NOMO-1 (cell line): ENCODE measurements at regions not wholly inside any gene's neighbourhood (a gene's known extent, or its start where the extent isn't known, plus 50 kb on each side); places are given as distances from the start of the nearest gene placed in this dataset.

Experiments
- DNase-seq, 2 experiments: peaks; one replicate each; lab custom pipeline; 2025; ENCODE audit not compliant: unreplicated experiment in 2 of 2; lab: John Stamatoyannopoulos, UW

- no peak for DNase-seq
Measured at GRCh38 chr11:128367573-128367972, 219.8 kb downstream of the ETS1 start.

- DNase-seq, result peak in 1 of 2 experiments; percentile 20
Measured at GRCh38 chr11:128365044-128365443, 222.3 kb downstream of the ETS1 start.

GRCh38 chr11:128361451-128362020, 225.8 kb downstream of the ETS1 start:
- no peak for DNase-seq

GRCh38 chr11:128359515-128359914, 227.8 kb downstream of the ETS1 start:
- no peak for DNase-seq

GRCh38 chr11:128357073-128357472, 230.3 kb downstream of the ETS1 start:
- no peak for DNase-seq

- no peak for DNase-seq
Measured at GRCh38 chr11:128355558-128355957, 231.8 kb downstream of the ETS1 start.

- DNase-seq, result no peak
Measured at GRCh38 chr11:128354476-128354875, 232.9 kb downstream of the ETS1 start.

GRCh38 chr11:128351168-128351567, 236.2 kb downstream of the ETS1 start:
- DNase-seq, result no peak

- no peak for DNase-seq
Measured at GRCh38 chr11:128349650-128350299, 237.6 kb downstream of the ETS1 start.

- DNase-seq, result no peak
Measured at GRCh38 chr11:128346804-128347203, 240.6 kb downstream of the ETS1 start.

GRCh38 chr11:128345316-128345715, 242.0 kb downstream of the ETS1 start:
- DNase-seq, result no peak

GRCh38 chr11:128343870-128344269, 243.5 kb downstream of the ETS1 start:
- DNase-seq, result no peak

GRCh38 chr11:128343135-128343514, 244.2 kb downstream of the ETS1 start:
- no peak for DNase-seq

- no peak for DNase-seq
Measured at GRCh38 chr11:128342511-128343134, 244.7 kb downstream of the ETS1 start.

- DNase-seq, result no peak
Measured at GRCh38 chr11:128341280-128342248, 245.8 kb downstream of the ETS1 start.

- no peak for DNase-seq
Measured at GRCh38 chr11:128339792-128340191, 247.6 kb downstream of the ETS1 start.

- no peak for DNase-seq
Measured at GRCh38 chr11:128338811-128339210, 248.5 kb downstream of the ETS1 start.

- no peak for DNase-seq
Measured at GRCh38 chr11:128336203-128336602, 251.2 kb downstream of the ETS1 start.

GRCh38 chr11:128335729-128336128, 251.6 kb downstream of the ETS1 start:
- DNase-seq, result no peak

- DNase-seq, result no peak
Measured at GRCh38 chr11:128334311-128335044, 252.9 kb downstream of the ETS1 start.
